GM12873 (cell line): ENCODE measurements at regions not wholly inside any gene's neighbourhood (a gene's known extent, or its start where the extent isn't known, plus 50 kb on each side); places are given as distances from the start of the nearest gene placed in this dataset.

Source experiments
- CTCF ChIP-seq: IDR thresholded peaks from 2 replicates; pipeline ENCODE4 v1.5.1; 2012; ENCODE audit warnings: low read depth, mild to moderate bottlenecking, moderate library complexity, low read length, control low read depth; ENCODE audit not compliant: insufficient read depth; ENCODE audit errors: missing control alignments

- no peak for TF ChIP-seq CTCF
Measured at GRCh38 chr4:80145739-80146138, 51.6 kb upstream of the PRDM8 start.

GRCh38 chr4:80144676-80145470 is 52.4 kb upstream of the PRDM8 start:
- no peak for TF ChIP-seq CTCF

DNA sequence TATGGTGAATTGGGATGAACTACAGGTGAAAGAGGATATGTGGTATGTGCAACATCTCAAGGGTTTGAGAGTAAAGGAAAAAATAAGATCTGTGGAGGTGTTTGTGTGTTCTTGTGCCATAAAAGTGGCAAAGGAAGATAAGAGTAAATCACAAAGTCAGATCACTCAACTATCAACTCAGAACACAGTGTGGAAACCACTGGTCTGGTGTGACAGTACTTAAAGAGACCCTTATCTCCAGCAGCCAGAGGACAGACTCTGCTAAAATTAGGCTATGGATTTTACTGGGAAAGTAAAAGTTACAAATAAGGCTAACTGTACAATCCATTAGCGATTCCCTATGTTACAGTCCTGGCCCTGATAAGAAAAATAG is 54.0 kb upstream of the PRDM8 start:
- no peak for TF ChIP-seq CTCF

DNA sequence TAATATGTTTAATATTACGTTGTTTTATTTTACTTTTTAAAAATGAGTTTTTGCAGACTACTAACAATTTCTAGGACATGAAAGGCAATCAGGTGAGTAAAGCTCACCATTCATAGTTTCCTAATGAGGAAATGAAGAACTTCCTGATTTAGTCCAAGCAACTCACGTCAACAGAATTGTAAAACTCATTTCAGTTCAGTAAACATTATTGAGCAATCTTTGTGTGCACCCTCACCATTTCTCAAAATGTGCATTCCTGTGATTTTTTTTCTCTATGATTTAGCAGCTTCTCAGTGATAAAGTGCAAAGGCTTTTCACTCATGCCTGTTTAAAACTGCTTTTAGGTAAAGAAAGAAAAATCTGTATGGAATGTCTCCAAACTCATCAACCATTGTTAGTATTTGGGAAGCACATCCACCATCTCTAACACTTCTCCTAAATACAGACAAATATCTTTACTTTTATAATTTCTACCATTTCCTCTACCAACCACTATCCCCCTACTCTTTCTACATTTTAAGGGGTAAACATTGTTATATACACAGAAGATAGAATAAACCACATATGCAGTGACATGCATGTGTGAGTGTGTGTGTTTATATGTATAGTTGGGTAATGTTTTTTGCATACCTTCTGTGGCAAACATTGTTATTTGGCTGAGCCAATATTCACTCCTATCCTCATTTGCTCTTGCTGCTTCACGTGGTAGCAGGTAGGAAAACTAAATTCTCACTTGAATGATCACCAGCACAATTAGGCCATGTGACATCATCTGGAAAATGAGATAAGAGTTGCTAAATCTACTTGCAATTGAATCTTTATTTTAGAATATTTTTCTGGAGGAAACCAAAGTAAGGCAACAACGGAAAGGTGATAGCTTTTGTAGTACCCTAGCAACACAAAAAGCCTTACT is 54.7 kb upstream of the PRDM8 start:
- no peak for TF ChIP-seq CTCF

- no peak for TF ChIP-seq CTCF
Measured at GRCh38 chr4:80141543-80141942, 55.8 kb upstream of the PRDM8 start.

- TF ChIP-seq CTCF: no peak
Measured at GRCh38 chr4:80140194-80140593, 57.1 kb upstream of the PRDM8 start.

DNA sequence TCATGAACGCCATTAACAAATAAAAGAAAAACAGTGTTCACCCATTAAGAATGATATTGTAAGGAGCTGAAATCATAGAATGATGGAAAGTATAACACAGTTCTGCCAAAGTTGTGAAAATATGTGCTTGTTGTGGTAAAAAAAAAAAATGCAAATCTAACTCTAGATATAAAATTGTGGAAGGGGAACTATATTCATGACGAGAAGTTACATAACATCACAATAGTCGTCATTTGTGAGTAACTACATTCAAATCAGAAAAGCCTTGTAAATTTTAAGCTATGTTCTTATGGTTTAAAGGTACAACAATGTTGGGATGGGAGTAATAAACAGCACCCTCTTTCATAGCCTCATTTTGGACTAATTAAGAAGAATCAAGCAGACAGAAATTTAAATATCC is 57.6 kb upstream of the PRDM8 start:
- no peak for TF ChIP-seq CTCF
